Pancreas (tissue), 10 donors: ENCODE measurements at regions not wholly inside any gene's neighbourhood (a gene's known extent, or its start where the extent isn't known, plus 50 kb on each side); places are given as distances from the start of the nearest gene placed in this dataset.

Source experiments
- ATAC-seq, 4 donors: fragments of 200-7000 bp; cut with Tn5 transposase; one replicate each; pipeline versions ENCODE4 v1.8.0 to v1.9.1; 2020; ENCODE audit warnings: mild to moderate bottlenecking in 4 of 4, moderate library complexity in 4 of 4
- DNase-seq, 6 donors: peaks; one replicate each; pipeline ENCODE4 v3.0.0-alpha.2; 2020
- FAIRE-seq: peaks from 2 replicates; lab custom pipeline; 2012; peaks lifted over from hg19 to GRCh38; lab: Jason Lieb, UNC
- H3K27ac ChIP-seq, 4 donors: fragments of 200-600 bp; sonication (generic); 1 replicate in 3 of 4; 2 replicates in 1 of 4; pipeline versions ENCODE4 v1.5.0 to v1.8.0; 2020
- H3K27me3 ChIP-seq, 4 donors: fragments of 200-600 bp; one replicate each; pipeline ENCODE4 v1.8.0; 2021
- H3K36me3 ChIP-seq, 3 donors: fragments of 200-600 bp; sonication (generic) in 1 of 3; one replicate each; pipeline versions ENCODE4 v1.5.0 to v1.8.0; 2020 to 2021
- H3K4me1 ChIP-seq, 3 donors: fragments of 200-600 bp; one replicate each; pipeline ENCODE4 v1.8.0; 2021
- H3K4me3 ChIP-seq, 4 donors: fragments of 200-600 bp; sonication (generic) in 2 of 4; one replicate each; pipeline versions ENCODE4 v1.5.0 to v1.8.0; 2020 to 2021
- H3K9me3 ChIP-seq, 4 donors: fragments of 200-600 bp; one replicate each; pipeline ENCODE4 v1.8.0; 2021
- WGBS, 2 donors: extraction: QIAGEN DNeasy Blood & Tissue Kit; methylation state at CpG; one replicate each; pipeline ENCODE4 v1.1.7; 2013; 5-methylcytosine and 5-hydroxymethylcytosine counted together
- intact Hi-C, 3 donors: fragments of 100-400 bp; cut with DNase I; formaldehyde crosslinking; loops; one replicate each; pipeline versions ENCODE4 v1.11.1 to v1.14.2; 2022
- TF ChIP-seq, protein P1 (sequence below), 4 donors: fragments of 200-600 bp; sonication (generic) in 3 of 4; IDR thresholded peaks; one replicate each; pipeline versions ENCODE4 v1.5.0 to v1.8.0; 2021; ENCODE audit warnings: antibody characterized with exemption in 4 of 4
- donor health status: healthy with polysubstance abuse.
- donor health status: DM: no; HTN: no; CAD: no; lungs with moderate emphysema.
- donor health status: DM: no; HTN: no; CAD: no.
- donor health status: control.
- donor health status: control.
- donor health status: Bipolar disorder and iron deficiency.
- donor health status: DM: yes; HTN: yes; CAD: no.
- donor health status: DM: no; HTN: no; CAD: no.
- donor health status: DM: no; HTN: no; CAD: no.
- donor health status: DM: yes; HTN: yes; CAD: no.

- no peak for FAIRE-seq
- WGBS, 2 donors = 50 to 57% methylated on average over 4 of the region's 4 CpGs
These were observed 315.9 kb downstream of the PRDM2 start for GRCh38 chr1:14015917-14016316.

DNA sequence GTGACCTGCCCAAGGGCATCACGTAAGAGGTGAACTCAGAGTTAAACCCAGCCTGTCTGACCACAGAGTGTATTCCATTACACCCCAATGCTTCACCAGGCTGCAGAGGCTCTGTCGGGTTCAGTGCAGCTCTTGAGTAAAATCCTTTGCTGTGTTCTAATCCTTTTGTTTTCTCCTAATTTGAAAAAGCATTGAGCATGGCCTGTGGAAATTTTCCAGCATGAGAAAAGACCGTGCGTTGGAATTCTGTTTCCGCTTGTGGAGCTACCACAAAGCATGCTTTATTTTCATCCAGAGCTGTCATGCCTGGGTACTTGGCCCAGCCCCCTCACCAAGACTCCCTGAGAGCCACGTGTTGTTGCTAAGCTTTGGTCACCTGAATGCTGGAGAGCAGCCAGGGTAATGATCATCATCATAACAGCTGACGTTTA lies 317.6 kb downstream of the PRDM2 start:
- TF ChIP-seq, protein P1, sequence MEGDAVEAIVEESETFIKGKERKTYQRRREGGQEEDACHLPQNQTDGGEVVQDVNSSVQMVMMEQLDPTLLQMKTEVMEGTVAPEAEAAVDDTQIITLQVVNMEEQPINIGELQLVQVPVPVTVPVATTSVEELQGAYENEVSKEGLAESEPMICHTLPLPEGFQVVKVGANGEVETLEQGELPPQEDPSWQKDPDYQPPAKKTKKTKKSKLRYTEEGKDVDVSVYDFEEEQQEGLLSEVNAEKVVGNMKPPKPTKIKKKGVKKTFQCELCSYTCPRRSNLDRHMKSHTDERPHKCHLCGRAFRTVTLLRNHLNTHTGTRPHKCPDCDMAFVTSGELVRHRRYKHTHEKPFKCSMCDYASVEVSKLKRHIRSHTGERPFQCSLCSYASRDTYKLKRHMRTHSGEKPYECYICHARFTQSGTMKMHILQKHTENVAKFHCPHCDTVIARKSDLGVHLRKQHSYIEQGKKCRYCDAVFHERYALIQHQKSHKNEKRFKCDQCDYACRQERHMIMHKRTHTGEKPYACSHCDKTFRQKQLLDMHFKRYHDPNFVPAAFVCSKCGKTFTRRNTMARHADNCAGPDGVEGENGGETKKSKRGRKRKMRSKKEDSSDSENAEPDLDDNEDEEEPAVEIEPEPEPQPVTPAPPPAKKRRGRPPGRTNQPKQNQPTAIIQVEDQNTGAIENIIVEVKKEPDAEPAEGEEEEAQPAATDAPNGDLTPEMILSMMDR (IDR thresholded peaks at IDR 0.05) = no peak

More at GRCh38 chr1:14015917-14016316, 315.9 kb downstream of the PRDM2 start:
- no peak for DNase-seq
- H3K4me3 ChIP-seq = no peak overlapping the region
- TF ChIP-seq, protein P1 (IDR thresholded peaks at IDR 0.05) = no peak
- no peaks in the 10 kb centered on the region for H3K4me1 ChIP-seq
- H3K9me3 ChIP-seq = no peaks in the 10 kb centered on the region
- no peak overlapping the region for H3K27ac ChIP-seq
- intact Hi-C loops = no loop called here
- ATAC-seq = peak in 1 of 4 donors; percentile 20
- H3K36me3 ChIP-seq = no peaks in the 10 kb centered on the region
- no peaks in the 10 kb centered on the region for H3K27me3 ChIP-seq

DNA sequence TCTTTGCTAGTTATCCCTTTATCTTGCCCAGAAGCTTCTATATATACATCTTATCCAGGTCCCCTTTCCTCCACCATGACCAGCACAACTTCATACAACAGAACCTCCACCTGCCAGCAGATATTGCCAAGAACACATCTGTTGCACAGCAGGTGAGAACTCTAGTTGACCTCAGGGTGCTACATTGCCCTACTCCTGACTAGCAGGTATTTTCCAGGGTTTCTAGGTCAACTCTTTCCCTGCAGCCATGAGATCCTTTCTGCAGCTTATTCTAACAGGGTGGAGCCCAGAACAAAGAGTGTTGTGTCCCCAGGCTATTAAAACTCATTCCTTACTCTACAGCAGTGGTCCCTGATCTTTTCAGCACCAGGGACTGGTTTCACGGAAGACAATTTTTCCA lies 319.5 kb downstream of the PRDM2 start:
- Histone ChIP-seq H3K36me3 (no peaks in the 10 kb centered on the region), H3K27me3 (no peaks in the 10 kb centered on the region), H3K9me3 (no peaks in the 10 kb centered on the region), H3K27ac (no peak overlapping the region), H3K4me3 (no peak overlapping the region), H3K4me1 (no peaks in the 10 kb centered on the region)
- TF ChIP-seq, protein P1 (IDR thresholded peaks at IDR 0.05) = no peak
- WGBS, 2 donors = 83 to 100% methylated on average over 1 of the region's 1 CpG
- ATAC-seq (no peak), FAIRE-seq (no peak), DNase-seq (no peak)
- intact Hi-C loops = no loop called here

More for the DNA sequence above, 317.6 kb downstream of the PRDM2 start:
- Histone ChIP-seq H3K4me3 (no peak overlapping the region), H3K27me3 (no peaks in the 10 kb centered on the region), H3K36me3 (no peaks in the 10 kb centered on the region), H3K27ac (peak overlapping the region in 2 of 4 donors; percentile 55 to 71), H3K4me1 (no peaks in the 10 kb centered on the region), H3K9me3 (no peaks in the 10 kb centered on the region)
- ATAC-seq (peak; percentile 64 to 88 (median 86)), DNase-seq (peak in 4 of 6 donors; percentile 29 to 65 (median 49)), FAIRE-seq (no peak)
- 18 to 19% methylated on average over 7 of the region's 7 CpGs for WGBS, 2 donors
- intact Hi-C loops = no loop called here

DNA sequence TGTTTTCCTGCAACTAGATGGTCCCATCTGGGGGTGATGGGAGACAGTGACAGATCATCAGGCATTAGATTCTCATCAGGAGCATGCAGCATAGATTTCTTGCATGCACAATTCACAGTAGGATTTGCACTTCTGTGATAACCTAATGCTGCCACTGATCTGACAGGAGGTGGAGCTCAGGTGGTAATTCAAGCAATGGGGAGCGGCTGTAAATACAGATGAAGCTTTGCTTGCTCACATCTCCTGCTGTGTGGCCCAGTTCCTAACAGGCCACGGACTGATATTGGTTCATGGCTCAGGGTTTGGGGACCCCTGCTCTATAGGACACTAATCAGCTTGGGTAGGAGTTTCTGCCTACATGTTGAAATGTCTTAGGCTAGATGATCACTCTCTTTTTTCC lies 320.0 kb downstream of the PRDM2 start:
- H3K27me3 ChIP-seq = no peaks in the 10 kb centered on the region
- H3K4me1 ChIP-seq = no peaks in the 10 kb centered on the region
- FAIRE-seq = no peak
- TF ChIP-seq, protein P1 (IDR thresholded peaks at IDR 0.05) = no peak
- no peaks in the 10 kb centered on the region for H3K9me3 ChIP-seq
- H3K36me3 ChIP-seq = no peaks in the 10 kb centered on the region
- 77 to 80% methylated on average over 2 of the region's 2 CpGs for WGBS, 2 donors
- no peak for ATAC-seq
- no peak overlapping the region for H3K4me3 ChIP-seq
- H3K27ac ChIP-seq = no peak overlapping the region
- DNase-seq = no peak
- intact Hi-C loops = no loop called here

GRCh38 chr1:14027099-14027498 lies 327.1 kb downstream of the PRDM2 start:
- ATAC-seq = no peak
- WGBS, 2 donors = 51 to 61% methylated on average over 8 of the region's 8 CpGs

More at GRCh38 chr1:14027099-14027498, 327.1 kb downstream of the PRDM2 start:
- DNase-seq = no peak
- Histone ChIP-seq H3K27me3 (no peaks in the 10 kb centered on the region), H3K27ac (no peak overlapping the region), H3K4me3 (no peak overlapping the region), H3K4me1 (no peaks in the 10 kb centered on the region), H3K9me3 (no peaks in the 10 kb centered on the region), H3K36me3 (no peaks in the 10 kb centered on the region)
- no peak for FAIRE-seq
- intact Hi-C loops = no loop called here
- TF ChIP-seq, protein P1 (IDR thresholded peaks at IDR 0.05) = no peak
